ENCODE measurements at regions not wholly inside any gene's neighbourhood (a gene's known extent, or its start where the extent isn't known, plus 50 kb on each side); places are given as distances from the start of the nearest gene placed in this dataset.

DNA sequence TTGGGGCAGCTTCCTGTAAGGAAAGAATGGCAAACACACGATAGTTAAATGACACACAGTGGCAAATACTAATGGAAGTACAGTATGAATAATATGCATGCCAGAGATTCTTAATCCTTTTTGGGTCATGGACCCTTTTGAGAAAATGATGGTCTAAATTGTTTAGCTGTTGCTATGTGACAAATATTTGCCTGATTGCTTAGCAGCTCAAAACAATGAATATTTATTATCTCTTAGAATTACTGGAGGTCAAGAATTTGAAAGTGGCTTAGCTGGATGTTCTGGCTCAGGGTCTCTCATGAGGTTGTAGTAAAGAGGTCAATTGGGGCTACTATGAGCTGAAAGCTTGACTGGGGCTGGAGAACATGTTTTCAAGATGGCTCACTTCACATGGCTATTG is 69.7 kb downstream of the FANCF start:
- TF ChIP-seq EZH2phosphoT487 (IDR thresholded peaks at IDR 0.05; ENCODE audit: borderline replicate concordance, low read depth, low read length), result no peak
- TF ChIP-seq, protein P1, sequence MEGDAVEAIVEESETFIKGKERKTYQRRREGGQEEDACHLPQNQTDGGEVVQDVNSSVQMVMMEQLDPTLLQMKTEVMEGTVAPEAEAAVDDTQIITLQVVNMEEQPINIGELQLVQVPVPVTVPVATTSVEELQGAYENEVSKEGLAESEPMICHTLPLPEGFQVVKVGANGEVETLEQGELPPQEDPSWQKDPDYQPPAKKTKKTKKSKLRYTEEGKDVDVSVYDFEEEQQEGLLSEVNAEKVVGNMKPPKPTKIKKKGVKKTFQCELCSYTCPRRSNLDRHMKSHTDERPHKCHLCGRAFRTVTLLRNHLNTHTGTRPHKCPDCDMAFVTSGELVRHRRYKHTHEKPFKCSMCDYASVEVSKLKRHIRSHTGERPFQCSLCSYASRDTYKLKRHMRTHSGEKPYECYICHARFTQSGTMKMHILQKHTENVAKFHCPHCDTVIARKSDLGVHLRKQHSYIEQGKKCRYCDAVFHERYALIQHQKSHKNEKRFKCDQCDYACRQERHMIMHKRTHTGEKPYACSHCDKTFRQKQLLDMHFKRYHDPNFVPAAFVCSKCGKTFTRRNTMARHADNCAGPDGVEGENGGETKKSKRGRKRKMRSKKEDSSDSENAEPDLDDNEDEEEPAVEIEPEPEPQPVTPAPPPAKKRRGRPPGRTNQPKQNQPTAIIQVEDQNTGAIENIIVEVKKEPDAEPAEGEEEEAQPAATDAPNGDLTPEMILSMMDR (conservative IDR thresholded peaks at IDR 0.05; ENCODE audit: low read length), result no peak
- no TSS peak for BruUV-seq (replicated peaks)
- Histone ChIP-seq H3K4me3 (ENCODE audit: low read depth, low read length, poor library complexity, severe bottlenecking) (no peak overlapping the region), H3K79me2 (ENCODE audit: insufficient read depth, low read depth, low read length) (no peaks in the 10 kb centered on the region), H3K9me3 (ENCODE audit: low read length) (no peaks in the 10 kb centered on the region), H3K4me2 (ENCODE audit: low read length) (no peak overlapping the region), H3K27ac (ENCODE audit: low read depth, low read length, poor library complexity, severe bottlenecking) (no peak overlapping the region), H3K36me3 (ENCODE audit: insufficient read depth, low read length) (no peaks in the 10 kb centered on the region), H3K9me2 (ENCODE audit: insufficient read depth, low read length) (no peaks in the 10 kb centered on the region), H2AFZ (ENCODE audit: low read length) (no peak overlapping the region), H3K4me1 (ENCODE audit: insufficient read depth, low read length, poor library complexity, severe bottlenecking) (no peaks in the 10 kb centered on the region), H4K20me1 (ENCODE audit: insufficient read depth, low read length) (no peaks in the 10 kb centered on the region)
- DNase-seq (ENCODE audit: low spot score), result no peak
- intact Hi-C loops (cut with micrococcal nuclease; ENCODE audit: unreplicated experiment), result no loop called here
- POLR2A ChIA-PET, result interaction anchor here (0.6 to 1.4 kb wide), 3 partner anchors 9 to 23 kb away, joined by 3 to 5 read pairs (median 3); no protein-coding TSS in a partner anchor
- CTCF ChIA-PET (ENCODE audit: unreplicated experiment), result no interaction called here

DNA sequence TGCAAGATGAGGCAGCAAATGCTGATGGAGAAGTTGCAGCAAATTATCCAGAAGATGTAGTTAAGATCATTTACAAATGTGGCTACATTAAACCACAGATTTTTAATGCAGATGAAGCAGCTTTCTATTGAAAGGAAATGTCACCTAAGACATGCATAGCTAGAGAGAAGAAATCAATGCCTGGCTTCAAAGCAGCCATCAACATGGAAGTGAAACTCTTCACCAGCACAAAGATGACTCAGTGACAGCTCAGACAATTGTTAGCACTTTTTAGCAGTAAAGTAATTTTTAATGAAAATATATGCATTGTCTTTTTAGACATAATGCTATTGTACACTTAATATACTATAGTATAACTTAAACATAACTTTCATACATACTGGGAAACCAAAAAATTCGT is 71.4 kb downstream of the FANCF start:
- no peaks in the 10 kb centered on the region for H3K36me3 ChIP-seq (ENCODE audit: insufficient read depth, low read length)
- no peaks in the 10 kb centered on the region for H3K9me3 ChIP-seq (ENCODE audit: low read length)
- BruUV-seq (replicated peaks), result no TSS peak
- no peak for TF ChIP-seq EZH2phosphoT487 (IDR thresholded peaks at IDR 0.05; ENCODE audit: borderline replicate concordance, low read depth, low read length)
- TF ChIP-seq, protein P1 (conservative IDR thresholded peaks at IDR 0.05; ENCODE audit: low read length), result no peak
- POLR2A ChIA-PET, result interaction anchor here (0.7 to 1.4 kb wide), 2 partner anchors 10 to 17 kb away, joined by 3 to 4 read pairs; no protein-coding TSS in a partner anchor
- H3K27ac ChIP-seq (ENCODE audit: low read depth, low read length, poor library complexity, severe bottlenecking), result no peak overlapping the region
- no peak overlapping the region for H2AFZ ChIP-seq (ENCODE audit: low read length)
- intact Hi-C loops (cut with micrococcal nuclease; ENCODE audit: unreplicated experiment), result no loop called here
- H3K79me2 ChIP-seq (ENCODE audit: insufficient read depth, low read depth, low read length), result no peaks in the 10 kb centered on the region
- no peaks in the 10 kb centered on the region for H3K9me2 ChIP-seq (ENCODE audit: insufficient read depth, low read length)
- H3K4me2 ChIP-seq (ENCODE audit: low read length), result no peak overlapping the region
- no peaks in the 10 kb centered on the region for H4K20me1 ChIP-seq (ENCODE audit: insufficient read depth, low read length)
- no peaks in the 10 kb centered on the region for H3K4me1 ChIP-seq (ENCODE audit: insufficient read depth, low read length, poor library complexity, severe bottlenecking)
- no peak for DNase-seq (ENCODE audit: low spot score)
- CTCF ChIA-PET (ENCODE audit: unreplicated experiment), result no interaction called here
- H3K4me3 ChIP-seq (ENCODE audit: low read depth, low read length, poor library complexity, severe bottlenecking), result no peak overlapping the region

DNA sequence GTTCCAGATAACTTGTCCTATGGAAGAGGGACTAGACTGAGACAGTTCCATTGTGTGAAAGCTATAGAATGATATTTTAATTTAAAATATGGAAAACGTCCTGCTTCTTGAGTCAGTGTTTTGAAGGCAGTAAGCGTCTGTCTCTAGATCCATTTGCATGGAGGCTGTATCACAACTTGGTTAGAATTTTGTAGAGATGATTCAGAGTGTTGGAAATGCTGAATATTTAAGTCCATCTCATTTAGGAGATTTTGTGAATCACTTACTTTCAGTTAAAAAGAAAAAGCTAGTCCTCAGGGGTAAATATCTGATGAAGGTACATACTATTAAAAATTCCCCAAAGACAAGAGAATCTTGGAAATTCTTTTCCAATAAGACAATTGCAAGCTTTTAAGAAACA is 72.7 kb downstream of the FANCF start:
- H3K4me1 ChIP-seq (ENCODE audit: insufficient read depth, low read length, poor library complexity, severe bottlenecking), result no peaks in the 10 kb centered on the region
- BruUV-seq (replicated peaks), result no TSS peak
- H3K36me3 ChIP-seq (ENCODE audit: insufficient read depth, low read length), result no peaks in the 10 kb centered on the region
- no peak overlapping the region for H3K4me2 ChIP-seq (ENCODE audit: low read length)
- H3K9me2 ChIP-seq (ENCODE audit: insufficient read depth, low read length), result no peaks in the 10 kb centered on the region
- intact Hi-C loops (cut with micrococcal nuclease; ENCODE audit: unreplicated experiment), result no loop called here
- H3K79me2 ChIP-seq (ENCODE audit: insufficient read depth, low read depth, low read length), result no peaks in the 10 kb centered on the region
- TF ChIP-seq, protein P1 (conservative IDR thresholded peaks at IDR 0.05; ENCODE audit: low read length), result no peak
- no peak for TF ChIP-seq EZH2phosphoT487 (IDR thresholded peaks at IDR 0.05; ENCODE audit: borderline replicate concordance, low read depth, low read length)
- no peaks in the 10 kb centered on the region for H3K9me3 ChIP-seq (ENCODE audit: low read length)
- H4K20me1 ChIP-seq (ENCODE audit: insufficient read depth, low read length), result no peaks in the 10 kb centered on the region
- ChIA-PET CTCF (ENCODE audit: unreplicated experiment) (no interaction called here), POLR2A (interaction anchor here (1.1 to 1.5 kb wide), 3 partner anchors 8 to 157 kb away, joined by 3 to 4 read pairs (median 3); no protein-coding TSS in a partner anchor)
- no peak overlapping the region for H3K27ac ChIP-seq (ENCODE audit: low read depth, low read length, poor library complexity, severe bottlenecking)
- no peak for DNase-seq (ENCODE audit: low spot score)
- H2AFZ ChIP-seq (ENCODE audit: low read length), result no peak overlapping the region
- H3K4me3 ChIP-seq (ENCODE audit: low read depth, low read length, poor library complexity, severe bottlenecking), result no peak overlapping the region
